Stomach (tissue), 4 donors: ENCODE measurements at regions not wholly inside any gene's neighbourhood (a gene's known extent, or its start where the extent isn't known, plus 50 kb on each side); places are given as distances from the start of the nearest gene placed in this dataset.
"Not testable (repeated sequence)": the region's sequence is repeated elsewhere in the genome, so short reads cannot be mapped to it uniquely, and the experiment has no call there.

Experiments
- CTCF ChIP-seq, 7 experiments: fragments of 450-650 bp in 4 of 7; fragments of 200-600 bp in 3 of 7; sonication (generic) in 3 of 7; IDR thresholded peaks; one replicate each; pipeline ENCODE4 v1.5.1; 2016 to 2019; ENCODE audit warnings: antibody characterized with exemption in 7 of 7, control low read depth in 2 of 7, mild to moderate bottlenecking in 1 of 7
- EP300 ChIP-seq: sonication (generic); formaldehyde crosslinking; IDR thresholded peaks from one replicate; pipeline ENCODE4 v1.6.1; 2017; ENCODE audit warnings: antibody characterized with exemption
- POLR2A ChIP-seq, 4 donors: fragments of 450-650 bp; IDR thresholded peaks; one replicate each; pipeline ENCODE4 v1.6.1; 2016; ENCODE audit warnings: antibody characterized with exemption in 4 of 4, control low read depth in 2 of 4, mild to moderate bottlenecking in 1 of 4, moderate library complexity in 1 of 4
- POLR2AphosphoS5 ChIP-seq, 3 donors: sonication (generic); formaldehyde crosslinking; IDR thresholded peaks; one replicate each; pipeline ENCODE4 v1.6.1; 2016; ENCODE audit warnings: antibody characterized with exemption in 3 of 3

DNA sequence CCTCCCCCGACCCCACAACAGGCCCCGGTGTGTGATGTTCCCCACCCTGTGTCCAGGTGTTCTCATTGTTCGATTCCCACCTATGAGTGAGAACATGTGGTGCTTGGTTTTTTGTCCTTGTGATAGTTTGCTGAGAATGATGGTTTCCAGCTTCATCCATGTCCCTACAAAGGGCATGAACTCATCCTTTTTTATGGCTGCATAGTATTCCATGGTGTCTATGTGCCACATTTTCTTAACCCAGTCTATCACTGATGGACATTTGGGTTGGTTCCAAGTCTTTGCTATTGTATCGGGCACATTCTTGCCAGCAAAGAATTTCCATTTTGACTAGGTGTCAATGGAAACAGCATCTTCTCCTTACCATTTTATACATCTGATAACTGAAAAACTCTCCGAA is 152.1 kb upstream of the IRF2BP2 start:
- not testable (repeated sequence) for TF ChIP-seq CTCF (IDR thresholded peaks at IDR 0.05); POLR2A (IDR thresholded peaks at IDR 0.05); POLR2AphosphoS5 (IDR thresholded peaks at IDR 0.05); EP300
